ENCODE measurements at regions not wholly inside any gene's neighbourhood (a gene's known extent, or its start where the extent isn't known, plus 50 kb on each side); places are given as distances from the start of the nearest gene placed in this dataset.

DNA sequence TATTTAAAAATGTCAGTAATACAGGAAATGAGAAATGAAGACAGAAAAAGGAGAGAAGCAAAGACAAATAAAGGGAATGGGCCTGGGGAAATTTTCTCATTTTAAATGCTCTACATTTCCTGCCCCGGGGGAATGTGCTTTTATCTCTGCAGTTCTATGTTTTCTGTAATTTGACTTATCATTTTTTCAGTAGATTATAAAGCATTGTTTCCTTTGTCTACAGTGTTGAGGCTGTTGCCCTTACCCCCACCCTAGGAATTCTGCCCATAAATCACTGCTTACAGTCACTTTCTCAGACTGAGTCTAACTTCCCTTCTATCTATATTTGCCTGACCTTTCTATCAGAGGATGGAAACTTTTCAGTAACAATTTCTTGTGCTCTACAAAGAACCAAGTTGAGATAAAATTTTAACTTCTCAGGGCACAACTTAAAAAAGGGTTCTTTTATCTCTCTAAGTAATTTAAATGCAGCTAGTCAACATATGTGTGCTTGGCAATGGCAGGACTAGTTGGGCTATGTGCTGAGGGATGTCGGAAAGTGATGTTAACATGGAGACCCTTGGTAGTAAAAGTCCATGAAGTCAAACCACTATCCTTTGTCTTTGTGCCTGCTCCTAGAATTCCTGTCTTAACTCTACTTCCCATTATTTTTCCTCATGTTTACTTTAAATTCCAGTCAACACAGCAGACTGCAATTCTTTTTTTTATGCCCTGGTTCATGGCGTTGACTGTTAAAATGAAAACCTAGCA lies 146.5 kb upstream of the MMADHC start:
- peak; percentile 75 for FAIRE-seq
- Histone ChIP-seq H3K9me3 (replicated peaks; ENCODE audit: control insufficient read depth, insufficient read depth, low read length) (no peaks in the 10 kb centered on the region), H3K27ac (ENCODE audit: insufficient read depth, low read depth, low read length) (peak overlapping the region; percentile 97), H3K9me1 (replicated peaks; ENCODE audit: control insufficient read depth, extremely low read depth, insufficient read depth, low read length) (no peaks in the 10 kb centered on the region), H3K27me3 (ENCODE audit: control insufficient read depth in 2 of 2, insufficient read depth in 2 of 2, low read length in 2 of 2) (no peaks in the 10 kb centered on the region), H3K9ac (replicated peaks; ENCODE audit: extremely low read depth, insufficient read depth, low read length) (peak overlapping the region; percentile 70), H3K4me3 (replicated peaks in 1 of 3; ENCODE audit: insufficient read depth in 1 of 3, low read depth in 1 of 3, low read length in 3 of 3) (no peak overlapping the region), H3K79me2 (ENCODE audit: control insufficient read depth, insufficient read depth, low read length) (no peaks in the 10 kb centered on the region), H4K20me1 (replicated peaks; ENCODE audit: control insufficient read depth, extremely low read depth, insufficient read depth, low read length) (no peaks in the 10 kb centered on the region), H3K4me1 (ENCODE audit: control insufficient read depth, extremely low read depth, insufficient read depth, low read length) (peaks cover 39% of the 10 kb centered on the region), H3K4me2 (ENCODE audit: insufficient read depth, low read length) (peak overlapping the region; percentile 78), H3K36me3 (ENCODE audit: control insufficient read depth in 2 of 2, extremely low read depth in 1 of 2, insufficient read depth in 2 of 2, low read length in 2 of 2) (no peaks in the 10 kb centered on the region), H2AFZ (ENCODE audit: low read depth, low read length) (peak overlapping the region; percentile 39)
- ChIA-PET CTCF (interaction anchor here (0.7 to 2.1 kb wide), 8 partner anchors 11 to 125 kb away, joined by 3 to 5 read pairs (median 4); no protein-coding TSS in a partner anchor), POLR2A (interaction anchor here (0.7 kb wide), 1 partner anchor 1505 kb away, joined by 3 read pairs; no protein-coding TSS in a partner anchor)
- TSS peak; percentile 72 for BruUV-seq (replicated peaks)
- DNase-seq (ENCODE audit: low read depth, low spot score) = peak; percentile 94
- peak; percentile 76 for TF ChIP-seq POLR2AphosphoS5 (IDR thresholded peaks at IDR 0.05; ENCODE audit: insufficient read depth, low read depth, low read length)
- TF ChIP-seq, protein P1, sequence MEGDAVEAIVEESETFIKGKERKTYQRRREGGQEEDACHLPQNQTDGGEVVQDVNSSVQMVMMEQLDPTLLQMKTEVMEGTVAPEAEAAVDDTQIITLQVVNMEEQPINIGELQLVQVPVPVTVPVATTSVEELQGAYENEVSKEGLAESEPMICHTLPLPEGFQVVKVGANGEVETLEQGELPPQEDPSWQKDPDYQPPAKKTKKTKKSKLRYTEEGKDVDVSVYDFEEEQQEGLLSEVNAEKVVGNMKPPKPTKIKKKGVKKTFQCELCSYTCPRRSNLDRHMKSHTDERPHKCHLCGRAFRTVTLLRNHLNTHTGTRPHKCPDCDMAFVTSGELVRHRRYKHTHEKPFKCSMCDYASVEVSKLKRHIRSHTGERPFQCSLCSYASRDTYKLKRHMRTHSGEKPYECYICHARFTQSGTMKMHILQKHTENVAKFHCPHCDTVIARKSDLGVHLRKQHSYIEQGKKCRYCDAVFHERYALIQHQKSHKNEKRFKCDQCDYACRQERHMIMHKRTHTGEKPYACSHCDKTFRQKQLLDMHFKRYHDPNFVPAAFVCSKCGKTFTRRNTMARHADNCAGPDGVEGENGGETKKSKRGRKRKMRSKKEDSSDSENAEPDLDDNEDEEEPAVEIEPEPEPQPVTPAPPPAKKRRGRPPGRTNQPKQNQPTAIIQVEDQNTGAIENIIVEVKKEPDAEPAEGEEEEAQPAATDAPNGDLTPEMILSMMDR (IDR thresholded peaks at IDR 0.05; ENCODE audit: extremely low read depth in 1 of 2, insufficient read depth in 1 of 2, low read depth in 1 of 2, low read length in 2 of 2) = no peak
- peak; percentile 60 for TF ChIP-seq FOS (IDR thresholded peaks at IDR 0.05; ENCODE audit: borderline replicate concordance, insufficient read depth, low read length)
- no peak for TF ChIP-seq EZH2 (IDR thresholded peaks at IDR 0.05; ENCODE audit: borderline replicate concordance, low read depth, low read length, severe bottlenecking)
- TF ChIP-seq MYC (IDR thresholded peaks at IDR 0.05; ENCODE audit: low read depth, low read length) = no peak
- no peak for TF ChIP-seq POLR2A (IDR thresholded peaks at IDR 0.05; ENCODE audit: low read depth, low read length)
- TF ChIP-seq, protein P2, sequence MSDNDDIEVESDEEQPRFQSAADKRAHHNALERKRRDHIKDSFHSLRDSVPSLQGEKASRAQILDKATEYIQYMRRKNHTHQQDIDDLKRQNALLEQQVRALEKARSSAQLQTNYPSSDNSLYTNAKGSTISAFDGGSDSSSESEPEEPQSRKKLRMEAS (IDR thresholded peaks at IDR 0.05; ENCODE audit: insufficient read depth, insufficient read length) = no peak
- peak; percentile 87 for TF ChIP-seq GATA2 (IDR thresholded peaks at IDR 0.05; ENCODE audit: insufficient read depth, insufficient read length, low read depth, low read length)
- peak; percentile 46 for TF ChIP-seq JUN (IDR thresholded peaks at IDR 0.05; ENCODE audit: borderline replicate concordance, insufficient read depth, insufficient read length, low read depth)
- intact Hi-C loops (cut with micrococcal nuclease) (loop anchor here (1.0 to 10.0 kb wide), 11 partner anchors 9 to 891 kb away; partner anchors contain the start of gene RND3), dilution Hi-C loops (cut with MboI; ENCODE audit: extremely low pct_ligation_motif_present, low sequenced_read_pairs) (no loop called here)
